ENCODE measurements at regions not wholly inside any gene's neighbourhood (a gene's known extent, or its start where the extent isn't known, plus 50 kb on each side); places are given as distances from the start of the nearest gene placed in this dataset.

DNA sequence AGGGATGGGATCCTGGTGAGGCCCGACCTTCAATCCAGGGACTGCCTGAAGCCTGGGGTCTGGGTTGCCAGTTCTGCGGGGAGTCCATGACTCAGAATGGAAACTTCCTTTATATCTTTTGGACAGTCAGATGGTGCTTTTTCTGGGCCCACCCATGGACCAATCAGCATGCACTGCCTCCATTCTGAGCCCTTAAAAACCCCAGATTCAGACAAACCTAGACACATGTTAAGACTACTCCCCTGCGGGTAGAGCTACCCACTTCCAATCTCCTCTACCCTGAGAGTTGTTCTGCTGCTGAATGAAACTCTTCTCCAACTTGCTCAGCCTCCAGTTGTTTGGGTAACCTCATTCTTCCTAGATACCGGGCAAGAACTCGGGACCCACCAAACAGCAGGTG is 1315.2 kb upstream of the MIR17HG start:
- TF ChIP-seq, protein P1, sequence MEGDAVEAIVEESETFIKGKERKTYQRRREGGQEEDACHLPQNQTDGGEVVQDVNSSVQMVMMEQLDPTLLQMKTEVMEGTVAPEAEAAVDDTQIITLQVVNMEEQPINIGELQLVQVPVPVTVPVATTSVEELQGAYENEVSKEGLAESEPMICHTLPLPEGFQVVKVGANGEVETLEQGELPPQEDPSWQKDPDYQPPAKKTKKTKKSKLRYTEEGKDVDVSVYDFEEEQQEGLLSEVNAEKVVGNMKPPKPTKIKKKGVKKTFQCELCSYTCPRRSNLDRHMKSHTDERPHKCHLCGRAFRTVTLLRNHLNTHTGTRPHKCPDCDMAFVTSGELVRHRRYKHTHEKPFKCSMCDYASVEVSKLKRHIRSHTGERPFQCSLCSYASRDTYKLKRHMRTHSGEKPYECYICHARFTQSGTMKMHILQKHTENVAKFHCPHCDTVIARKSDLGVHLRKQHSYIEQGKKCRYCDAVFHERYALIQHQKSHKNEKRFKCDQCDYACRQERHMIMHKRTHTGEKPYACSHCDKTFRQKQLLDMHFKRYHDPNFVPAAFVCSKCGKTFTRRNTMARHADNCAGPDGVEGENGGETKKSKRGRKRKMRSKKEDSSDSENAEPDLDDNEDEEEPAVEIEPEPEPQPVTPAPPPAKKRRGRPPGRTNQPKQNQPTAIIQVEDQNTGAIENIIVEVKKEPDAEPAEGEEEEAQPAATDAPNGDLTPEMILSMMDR (IDR thresholded peaks at IDR 0.05; ENCODE audit: poor library complexity): no peak
- TF ChIP-seq EZH2 (IDR thresholded peaks at IDR 0.05; ENCODE audit: borderline replicate concordance): no peak
